ENCODE measurements at regions not wholly inside any gene's neighbourhood (a gene's known extent, or its start where the extent isn't known, plus 50 kb on each side); places are given as distances from the start of the nearest gene placed in this dataset.
"Not testable (repeated sequence)": the region's sequence is repeated elsewhere in the genome, so short reads cannot be mapped to it uniquely, and the experiment has no call there.

DNA sequence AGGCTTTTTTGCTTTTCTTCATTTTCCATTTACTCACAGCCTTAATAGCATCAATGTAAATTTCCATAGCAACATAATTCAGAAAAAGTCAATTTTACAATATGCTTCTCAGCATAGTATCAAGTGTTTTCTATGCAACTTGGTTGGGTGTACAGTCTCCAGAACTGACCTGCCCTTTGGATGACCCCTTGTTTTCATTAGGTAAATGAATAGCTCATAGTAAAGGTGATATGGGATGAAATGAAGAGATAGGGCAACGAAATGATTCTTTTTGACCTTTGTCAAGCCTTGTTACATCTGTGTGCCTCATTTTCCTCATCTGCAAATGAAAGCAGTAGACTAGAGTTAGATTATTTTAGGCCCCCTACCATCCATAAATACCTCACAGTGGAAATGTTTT lies 1081.0 kb downstream of the TMTC2 start:
- DNase-seq (ENCODE audit: low spot score), result no peak

- no peak for DNase-seq (ENCODE audit: low spot score)
Observed at GRCh38 chr12:83763425-83763824, 1076.7 kb downstream of the TMTC2 start.

GRCh38 chr12:83759906-83760305 lies 1073.2 kb downstream of the TMTC2 start:
- DNase-seq (ENCODE audit: low spot score), result no peak

- DNase-seq (ENCODE audit: low spot score), result no peak
Observed at GRCh38 chr12:83758888-83759631, 1072.4 kb downstream of the TMTC2 start.

DNA sequence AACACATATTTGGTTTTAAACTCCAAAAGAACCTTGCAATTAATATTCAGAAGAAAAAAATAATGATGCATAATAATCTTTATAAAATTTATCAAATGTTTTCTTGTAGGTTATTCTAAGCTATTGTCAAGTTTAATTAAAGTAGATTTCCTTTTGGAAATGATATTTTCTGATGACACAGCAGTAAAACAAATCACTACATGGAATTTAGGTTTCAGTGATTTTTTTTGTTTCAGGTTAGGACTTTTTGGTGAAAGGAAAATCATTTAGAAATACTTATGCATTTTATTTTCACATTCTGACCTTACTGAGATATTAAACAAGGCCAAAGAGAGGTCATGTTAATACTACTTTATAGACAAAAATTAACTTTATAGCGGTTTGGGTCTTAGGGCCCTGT lies 1067.2 kb downstream of the TMTC2 start:
- DNase-seq (ENCODE audit: low spot score), result no peak

GRCh38 chr12:83753205-83753604 lies 1066.5 kb downstream of the TMTC2 start:
- no peak for DNase-seq (ENCODE audit: low spot score)

GRCh38 chr12:83739607-83740006 lies 1052.9 kb downstream of the TMTC2 start:
- DNase-seq (ENCODE audit: low spot score), result no peak

- no peak for DNase-seq (ENCODE audit: low spot score)
Observed at GRCh38 chr12:83710851-83711250, 1024.1 kb downstream of the TMTC2 start.

- no peak for DNase-seq (ENCODE audit: low spot score)
Observed at GRCh38 chr12:83709899-83710298, 1023.2 kb downstream of the TMTC2 start.

DNA sequence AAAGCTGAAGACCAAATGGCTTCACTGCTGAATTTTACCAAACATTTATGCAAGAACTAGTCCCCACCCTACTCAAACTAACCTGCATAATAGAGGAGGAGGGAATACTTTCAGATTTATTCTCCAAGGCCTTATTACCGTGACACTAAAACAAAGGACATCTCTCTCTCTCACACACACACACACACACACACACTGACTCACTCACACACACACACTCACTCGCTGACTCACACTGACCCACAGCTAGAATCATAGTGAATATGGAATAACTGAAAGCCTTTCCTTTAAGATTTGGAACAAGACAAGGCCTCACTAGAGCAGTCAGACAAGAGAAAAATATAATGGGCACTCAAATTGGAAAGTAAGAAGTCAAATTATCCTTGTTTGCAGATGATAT lies 1014.1 kb downstream of the TMTC2 start:
- no peak for DNase-seq (ENCODE audit: low spot score)

DNA sequence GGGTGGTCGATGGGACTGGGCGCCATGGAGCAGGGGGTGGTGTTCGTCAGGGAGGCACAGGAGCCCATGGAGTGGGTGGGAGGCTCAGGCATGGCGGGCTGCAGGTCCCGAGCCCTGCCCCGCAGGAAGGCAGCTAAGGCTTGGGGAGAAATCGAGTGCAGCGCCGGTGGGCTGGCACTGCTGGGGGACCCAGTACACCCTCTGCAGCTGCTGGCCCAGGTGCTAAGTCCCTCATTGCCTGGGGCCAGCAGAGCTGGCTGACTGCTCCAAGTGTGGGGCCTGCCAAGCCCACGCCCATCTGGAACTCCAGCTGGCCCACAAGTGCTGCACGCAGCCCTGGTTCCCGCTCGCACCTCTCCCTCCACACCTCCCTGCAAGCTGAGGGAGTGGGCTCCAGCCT lies 1009.6 kb downstream of the TMTC2 start:
- DNase-seq (ENCODE audit: low spot score), result not testable (repeated sequence)

- no peak for DNase-seq (ENCODE audit: low spot score)
Observed at GRCh38 chr12:83691730-83692129, 1005.0 kb downstream of the TMTC2 start.

- no peak for DNase-seq (ENCODE audit: low spot score)
Observed at GRCh38 chr12:83690465-83690864, 1003.8 kb downstream of the TMTC2 start.

- DNase-seq (ENCODE audit: low spot score), result no peak
Observed at GRCh38 chr12:83689333-83689732, 1002.6 kb downstream of the TMTC2 start.

- no peak for DNase-seq (ENCODE audit: low spot score)
Observed at GRCh38 chr12:83676781-83677295, 990.1 kb downstream of the TMTC2 start.

- DNase-seq (ENCODE audit: low spot score), result no peak
Observed at GRCh38 chr12:83666690-83667089, 980.0 kb downstream of the TMTC2 start.

DNA sequence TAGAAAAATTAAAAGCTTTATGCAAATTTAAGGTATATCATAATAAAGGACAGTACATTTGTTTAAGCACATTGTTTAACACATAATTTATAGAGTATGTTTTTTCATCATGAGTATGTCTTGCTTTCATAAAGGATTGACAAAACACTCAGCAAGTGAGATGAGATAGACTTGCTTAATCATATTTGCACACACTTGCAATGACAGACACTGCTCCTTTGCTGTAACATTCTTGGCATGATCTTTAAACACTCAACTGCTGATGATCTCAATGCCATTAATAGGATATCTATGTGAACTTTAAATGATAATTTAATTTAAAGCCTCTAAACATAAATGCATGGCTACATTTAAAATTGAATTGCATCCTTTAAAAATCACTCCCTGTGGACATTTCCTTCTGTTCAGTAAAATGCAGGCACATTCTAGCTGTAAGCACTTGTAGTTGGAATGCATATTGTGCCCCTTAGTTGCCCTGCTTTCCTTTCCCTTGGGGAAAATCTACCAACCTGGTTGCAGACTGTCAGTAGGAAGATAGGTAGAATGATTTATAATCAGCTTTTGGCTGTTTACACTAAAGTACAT lies 979.0 kb downstream of the TMTC2 start:
- no peak for DNase-seq (ENCODE audit: low spot score)

- DNase-seq (ENCODE audit: low spot score), result no peak
Observed at GRCh38 chr12:83664650-83665049, 977.9 kb downstream of the TMTC2 start.

DNA sequence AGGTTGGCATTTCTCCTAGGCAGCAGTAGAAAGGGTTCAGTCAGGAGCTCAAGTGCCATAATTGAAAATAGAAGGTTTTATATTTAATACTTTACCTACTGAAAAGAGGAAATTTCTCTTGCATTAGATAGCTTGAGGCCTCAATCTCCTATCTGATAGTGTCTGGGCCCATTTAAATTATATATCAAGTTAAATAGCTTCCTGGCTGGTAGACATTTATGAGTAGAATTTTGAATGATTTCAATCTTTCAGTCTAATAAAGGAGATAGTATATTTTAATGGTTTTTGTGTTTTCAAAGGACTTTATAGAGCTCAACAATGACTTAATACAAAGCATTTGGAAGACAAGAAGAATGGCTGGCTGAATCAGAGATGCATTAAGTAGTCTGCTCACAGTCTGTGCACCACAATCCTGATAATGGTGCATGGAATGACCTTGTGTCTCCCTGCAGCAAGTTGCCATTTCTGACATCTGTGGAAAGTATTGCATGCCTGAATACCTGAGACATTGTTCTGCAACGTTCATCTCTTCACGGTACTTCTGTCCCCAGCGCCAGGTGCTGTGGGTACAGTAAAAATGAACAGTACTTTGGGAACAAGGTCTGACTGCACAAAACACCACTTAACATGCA lies 974.1 kb downstream of the TMTC2 start:
- DNase-seq (ENCODE audit: low spot score), result no peak

DNA sequence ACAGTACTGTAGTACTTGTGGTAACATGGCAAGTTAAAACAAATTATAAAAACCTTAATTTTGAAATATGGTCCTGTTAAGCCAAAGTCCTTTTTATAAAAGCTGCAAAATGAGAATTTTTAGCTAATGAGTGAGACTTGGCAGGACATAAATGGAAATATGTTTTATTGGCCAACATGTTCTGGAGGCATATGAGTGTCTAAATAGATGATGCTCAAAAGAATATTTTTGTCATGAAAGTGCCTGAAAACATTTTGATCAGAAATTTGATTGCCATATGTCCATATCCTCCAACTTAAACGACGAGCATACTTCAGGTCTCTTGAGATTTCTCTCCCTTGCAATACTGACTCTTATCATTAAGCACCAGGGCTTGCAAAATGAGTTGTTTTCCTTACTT lies 972.6 kb downstream of the TMTC2 start:
- no peak for DNase-seq (ENCODE audit: low spot score)

DNA sequence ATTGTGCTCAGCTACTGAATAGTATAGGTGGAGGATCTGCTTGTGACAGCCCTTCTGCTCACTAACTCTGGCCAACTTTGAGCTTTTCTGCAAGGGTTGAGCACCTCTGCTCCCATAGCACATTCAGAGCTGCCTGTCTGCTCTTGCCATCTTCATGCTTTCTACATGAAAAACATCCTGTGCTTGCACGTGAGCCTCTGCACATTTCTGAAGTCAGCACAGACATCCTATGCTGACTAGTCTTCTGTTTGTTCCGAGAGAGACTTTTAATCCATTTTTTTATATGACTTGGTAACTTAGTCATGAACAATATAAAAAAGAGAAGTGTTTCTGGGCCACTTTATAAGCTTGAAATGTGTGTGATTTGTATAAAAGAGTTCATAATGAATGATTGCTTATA lies 969.3 kb downstream of the TMTC2 start:
- no peak for DNase-seq (ENCODE audit: low spot score)

- DNase-seq (ENCODE audit: low spot score), result no peak
Observed at GRCh38 chr12:83642205-83642604, 955.5 kb downstream of the TMTC2 start.

GRCh38 chr12:83641789-83642188 lies 955.1 kb downstream of the TMTC2 start:
- no peak for DNase-seq (ENCODE audit: low spot score)
